Type B pancreatic cell (in vitro differentiated cells): ENCODE measurements at regions not wholly inside any gene's neighbourhood (a gene's known extent, or its start where the extent isn't known, plus 50 kb on each side); places are given as distances from the start of the nearest gene placed in this dataset.

Source experiments
- DNase-seq: peaks from one replicate; pipeline ENCODE4 v3.0.0; 2021; ENCODE audit warnings: mixed read lengths; ENCODE audit not compliant: unreplicated experiment; ENCODE audit errors: extremely low spot score
- H3K27ac Mint-ChIP-seq: 2 replicates; pipeline ENCODE4 v1.8.0; 2021; ENCODE audit warnings: mild to moderate bottlenecking, mixed read lengths
- H3K27me3 Mint-ChIP-seq: 2 replicates; pipeline ENCODE4 v1.8.0; 2021; ENCODE audit warnings: mixed read lengths
- H3K36me3 Mint-ChIP-seq: 2 replicates; pipeline ENCODE4 v1.8.0; 2021; ENCODE audit warnings: mixed read lengths
- H3K4me1 Mint-ChIP-seq: one replicate; pipeline ENCODE4 v1.8.0; 2021; ENCODE audit warnings: mixed read lengths; ENCODE audit not compliant: unreplicated experiment
- H3K4me3 Mint-ChIP-seq: 2 replicates; pipeline ENCODE4 v1.8.0; 2021; ENCODE audit warnings: mild to moderate bottlenecking, mixed read lengths
- H3K9me3 Mint-ChIP-seq: 2 replicates; pipeline ENCODE4 v1.8.0; 2021; ENCODE audit warnings: mixed read lengths
- TF ChIP-seq, protein P1 (sequence below): fragments of 200-600 bp; sonication (generic); conservative IDR thresholded peaks from 2 replicates; pipeline ENCODE4 v1.5.0; 2021; ENCODE audit warnings: antibody characterized with exemption, mild to moderate bottlenecking

DNA sequence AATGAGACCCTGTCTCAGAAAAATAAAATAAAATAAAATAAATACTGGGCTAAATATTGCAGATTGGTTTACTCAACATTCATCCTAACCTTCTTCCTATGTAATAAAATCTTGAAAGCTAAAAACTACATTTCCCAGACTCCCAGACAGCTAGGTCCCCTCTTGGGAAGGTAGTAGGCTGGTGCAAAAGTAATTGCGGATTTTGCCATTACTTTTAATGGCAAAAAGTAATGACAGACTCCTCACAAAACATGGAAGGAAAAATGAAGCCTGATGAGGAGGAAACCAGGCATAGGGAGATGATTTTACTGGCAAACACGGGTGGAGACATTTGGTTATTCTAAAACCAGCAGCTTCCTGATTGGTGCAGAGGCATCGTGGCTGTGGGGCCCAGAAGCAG lies 70.6 kb upstream of the E2F3 start:
- Mint-ChIP-seq H3K9me3 (no peaks in the 10 kb centered on the region), H3K27me3 (peaks cover 5% of the 10 kb centered on the region), H3K27ac (no peak overlapping the region), H3K4me1 (no peaks in the 10 kb centered on the region), H3K4me3 (no peak overlapping the region), H3K36me3 (no peaks in the 10 kb centered on the region)
- DNase-seq, result no peak
- TF ChIP-seq, protein P1, sequence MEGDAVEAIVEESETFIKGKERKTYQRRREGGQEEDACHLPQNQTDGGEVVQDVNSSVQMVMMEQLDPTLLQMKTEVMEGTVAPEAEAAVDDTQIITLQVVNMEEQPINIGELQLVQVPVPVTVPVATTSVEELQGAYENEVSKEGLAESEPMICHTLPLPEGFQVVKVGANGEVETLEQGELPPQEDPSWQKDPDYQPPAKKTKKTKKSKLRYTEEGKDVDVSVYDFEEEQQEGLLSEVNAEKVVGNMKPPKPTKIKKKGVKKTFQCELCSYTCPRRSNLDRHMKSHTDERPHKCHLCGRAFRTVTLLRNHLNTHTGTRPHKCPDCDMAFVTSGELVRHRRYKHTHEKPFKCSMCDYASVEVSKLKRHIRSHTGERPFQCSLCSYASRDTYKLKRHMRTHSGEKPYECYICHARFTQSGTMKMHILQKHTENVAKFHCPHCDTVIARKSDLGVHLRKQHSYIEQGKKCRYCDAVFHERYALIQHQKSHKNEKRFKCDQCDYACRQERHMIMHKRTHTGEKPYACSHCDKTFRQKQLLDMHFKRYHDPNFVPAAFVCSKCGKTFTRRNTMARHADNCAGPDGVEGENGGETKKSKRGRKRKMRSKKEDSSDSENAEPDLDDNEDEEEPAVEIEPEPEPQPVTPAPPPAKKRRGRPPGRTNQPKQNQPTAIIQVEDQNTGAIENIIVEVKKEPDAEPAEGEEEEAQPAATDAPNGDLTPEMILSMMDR, result no peak

DNA sequence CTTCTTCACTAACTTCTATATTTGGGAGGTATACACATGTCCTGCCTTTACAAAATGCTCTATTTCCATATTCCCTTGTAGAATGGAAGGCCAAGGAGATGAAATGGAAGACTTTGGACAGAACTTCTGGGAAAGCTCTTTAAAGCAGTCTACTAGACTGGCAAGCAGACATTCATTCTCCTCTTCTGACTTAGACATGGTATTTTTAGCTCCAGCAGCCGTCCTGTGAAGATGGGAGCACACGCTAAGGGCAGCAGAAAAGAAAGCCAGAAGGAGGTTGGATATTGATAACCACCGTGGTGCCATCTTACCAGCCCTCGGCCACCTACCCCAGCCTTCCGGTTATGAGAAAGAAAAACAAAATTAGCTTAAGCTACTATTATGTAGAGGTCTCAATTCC lies 70.1 kb upstream of the E2F3 start:
- H3K27me3 Mint-ChIP-seq, result peaks cover 5% of the 10 kb centered on the region
- H3K27ac Mint-ChIP-seq, result no peak overlapping the region
- no peak overlapping the region for H3K4me3 Mint-ChIP-seq
- DNase-seq, result no peak
- H3K36me3 Mint-ChIP-seq, result no peaks in the 10 kb centered on the region
- TF ChIP-seq, protein P1, result no peak
- no peaks in the 10 kb centered on the region for H3K9me3 Mint-ChIP-seq
- no peaks in the 10 kb centered on the region for H3K4me1 Mint-ChIP-seq

DNA sequence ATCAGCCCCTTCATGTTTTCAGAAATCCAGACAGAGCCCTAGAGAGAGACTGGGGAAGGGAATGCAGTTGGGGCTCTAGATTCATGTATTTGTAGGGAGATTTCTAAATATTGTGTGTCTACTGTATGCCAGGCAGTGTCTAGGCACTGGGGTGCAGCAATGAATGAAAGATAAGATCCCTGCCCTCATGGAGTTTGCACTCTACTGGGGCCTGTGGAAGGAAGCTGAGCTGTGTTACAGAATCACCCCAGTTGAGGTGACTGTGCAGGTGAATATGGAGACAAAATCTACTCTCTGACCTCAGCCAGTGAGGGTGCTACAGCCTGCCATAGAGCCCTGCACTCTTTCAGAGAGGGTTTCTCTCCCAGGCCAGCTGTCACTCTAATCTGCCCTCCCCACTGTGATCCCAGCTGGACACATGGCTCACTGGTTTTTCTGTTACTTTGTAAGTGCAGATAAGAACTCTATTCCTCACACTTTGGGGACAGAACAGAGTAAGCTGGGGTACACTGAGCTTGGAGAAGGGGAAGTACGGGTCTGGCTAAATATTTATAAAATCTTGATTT lies 69.2 kb upstream of the E2F3 start:
- H3K27ac Mint-ChIP-seq, result no peak overlapping the region
- H3K36me3 Mint-ChIP-seq, result no peaks in the 10 kb centered on the region
- peaks cover 5% of the 10 kb centered on the region for H3K27me3 Mint-ChIP-seq
- DNase-seq, result no peak
- TF ChIP-seq, protein P1, result no peak
- H3K4me1 Mint-ChIP-seq, result no peaks in the 10 kb centered on the region
- no peak overlapping the region for H3K4me3 Mint-ChIP-seq
- no peaks in the 10 kb centered on the region for H3K9me3 Mint-ChIP-seq

DNA sequence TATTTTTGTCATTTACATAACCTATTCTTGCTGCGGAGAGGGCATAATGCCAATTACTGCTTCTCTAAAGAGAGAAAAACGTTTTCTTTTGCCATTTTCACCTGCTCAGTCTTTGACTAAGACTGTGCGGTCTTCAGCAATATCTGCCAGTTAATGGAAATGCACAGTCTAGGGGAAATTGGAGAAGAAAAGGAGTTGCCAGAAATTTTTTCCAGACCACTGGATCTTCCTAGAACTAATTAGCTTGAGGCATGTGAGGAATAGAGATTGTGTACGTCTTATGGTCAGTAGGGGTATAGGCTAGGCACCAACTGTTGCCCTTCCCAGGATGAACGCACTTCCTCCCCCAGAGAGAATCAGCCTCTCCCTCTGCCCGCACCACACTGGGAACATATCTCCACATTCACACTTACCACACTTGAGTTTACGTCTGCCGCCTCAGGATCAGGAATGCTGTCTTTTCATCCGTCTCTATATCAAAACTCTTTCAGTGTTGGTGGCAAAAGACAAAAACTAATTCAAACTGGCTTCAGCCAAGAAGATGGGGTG lies 67.9 kb upstream of the E2F3 start:
- Mint-ChIP-seq H3K36me3 (no peaks in the 10 kb centered on the region), H3K9me3 (no peaks in the 10 kb centered on the region), H3K27me3 (peaks cover 5% of the 10 kb centered on the region), H3K4me3 (no peak overlapping the region), H3K4me1 (no peaks in the 10 kb centered on the region), H3K27ac (no peak overlapping the region)
- no peak for DNase-seq
- TF ChIP-seq, protein P1, result no peak

DNA sequence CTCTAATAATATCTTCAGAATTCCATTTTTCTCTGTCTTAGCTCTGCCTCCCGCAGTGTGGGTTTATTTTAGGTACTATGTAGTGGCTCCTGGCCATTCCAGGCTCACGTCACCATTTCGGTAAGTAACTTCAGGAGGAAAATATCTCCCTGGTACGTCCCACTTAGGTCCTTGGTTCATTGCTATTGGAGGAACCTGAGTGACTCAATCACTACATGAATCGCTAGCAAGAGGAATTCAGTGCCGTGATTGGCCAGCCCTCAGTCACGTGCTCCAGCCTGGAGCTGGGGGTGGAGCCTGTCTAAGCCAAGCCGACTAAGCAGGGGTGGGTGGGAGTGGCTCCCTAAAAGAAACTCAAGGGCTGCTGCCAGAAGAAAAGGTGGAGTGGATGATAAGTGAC lies 67.3 kb upstream of the E2F3 start:
- H3K27ac Mint-ChIP-seq, result no peak overlapping the region
- no peaks in the 10 kb centered on the region for H3K9me3 Mint-ChIP-seq

More for the DNA sequence above, 67.3 kb upstream of the E2F3 start:
- TF ChIP-seq, protein P1, result no peak
- Mint-ChIP-seq H3K36me3 (no peaks in the 10 kb centered on the region), H3K27me3 (peaks cover 5% of the 10 kb centered on the region), H3K4me3 (no peak overlapping the region), H3K4me1 (no peaks in the 10 kb centered on the region)
- no peak for DNase-seq
